ENCODE measurements at regions not wholly inside any gene's neighbourhood (a gene's known extent, or its start where the extent isn't known, plus 50 kb on each side); places are given as distances from the start of the nearest gene placed in this dataset.
"Not testable (repeated sequence)": the region's sequence is repeated elsewhere in the genome, so short reads cannot be mapped to it uniquely, and the experiment has no call there.

DNA sequence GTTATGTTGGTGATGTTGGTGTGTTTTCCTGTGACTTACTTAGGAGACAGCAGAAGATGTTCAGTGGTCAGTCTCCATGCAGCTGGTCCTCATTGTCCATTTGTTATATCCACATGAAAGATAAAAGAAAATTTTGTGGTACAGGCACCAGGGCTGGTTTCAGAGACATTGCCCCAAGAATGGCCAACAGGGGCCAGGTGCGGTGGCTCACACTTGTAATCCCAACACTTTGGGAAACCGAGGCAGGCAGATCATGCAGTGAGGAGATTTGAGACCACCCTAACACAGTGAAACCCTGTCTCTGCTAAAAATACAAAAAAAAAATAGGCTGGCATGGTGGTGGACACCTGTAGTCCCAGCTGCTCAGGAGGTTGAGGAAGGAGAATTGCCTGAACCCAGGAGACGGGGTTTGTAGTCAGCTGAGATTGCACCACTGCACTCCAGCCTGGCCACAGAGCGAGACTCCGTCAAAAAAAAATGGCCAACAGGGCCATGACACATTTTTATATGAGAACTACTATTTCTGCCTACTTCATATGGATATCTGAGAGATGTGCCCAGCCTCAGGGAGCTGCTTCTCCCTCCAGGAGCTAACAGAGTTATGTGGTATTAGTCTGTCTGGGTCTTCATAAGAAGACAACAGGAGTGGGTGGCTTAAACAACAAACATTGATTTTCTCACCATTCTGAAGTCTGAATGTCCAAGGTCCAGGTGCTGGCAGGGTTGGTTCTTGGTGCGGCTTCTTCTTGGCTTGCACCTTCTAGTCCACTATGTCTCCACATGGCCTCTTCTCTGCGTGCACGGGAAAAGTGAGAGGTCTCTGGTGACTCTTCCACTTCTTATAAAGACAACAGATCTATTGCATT is 821.7 kb downstream of the TMEM121 start:
- DNase-seq (ENCODE audit: low spot score) = no peak

DNA sequence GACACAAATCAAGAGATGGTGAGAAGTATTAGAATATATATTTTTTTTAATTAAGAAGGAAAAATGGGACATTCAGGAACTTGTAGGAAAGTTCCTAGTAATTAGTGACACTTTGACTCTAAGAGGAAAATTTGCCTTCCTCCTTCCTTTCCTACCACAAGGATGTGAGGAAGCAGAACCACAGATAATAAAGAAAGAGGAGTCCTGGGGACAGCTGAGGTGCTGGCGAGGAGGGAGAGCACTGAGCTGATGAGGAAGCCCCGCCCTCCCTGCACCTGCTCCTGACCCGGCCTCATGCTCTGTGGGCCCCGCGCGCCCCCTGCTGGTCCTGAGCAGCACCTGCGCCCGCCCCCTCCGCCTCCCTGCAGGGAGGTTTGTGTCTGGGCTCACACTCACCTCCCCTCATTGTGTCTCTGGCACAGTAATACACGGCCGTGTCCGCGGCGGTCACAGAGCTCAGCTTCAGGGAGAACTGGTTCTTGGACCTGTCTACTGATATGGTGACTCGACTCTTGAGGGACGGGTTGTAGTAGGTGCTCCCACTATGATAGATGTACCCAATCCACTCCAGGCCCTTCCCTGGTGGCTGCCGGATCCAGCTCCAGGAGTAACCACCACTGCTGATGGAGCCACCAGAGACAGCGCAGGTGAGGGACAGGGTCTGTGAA is 822.6 kb downstream of the TMEM121 start:
- peak; percentile 25 for DNase-seq (ENCODE audit: low spot score)

DNA sequence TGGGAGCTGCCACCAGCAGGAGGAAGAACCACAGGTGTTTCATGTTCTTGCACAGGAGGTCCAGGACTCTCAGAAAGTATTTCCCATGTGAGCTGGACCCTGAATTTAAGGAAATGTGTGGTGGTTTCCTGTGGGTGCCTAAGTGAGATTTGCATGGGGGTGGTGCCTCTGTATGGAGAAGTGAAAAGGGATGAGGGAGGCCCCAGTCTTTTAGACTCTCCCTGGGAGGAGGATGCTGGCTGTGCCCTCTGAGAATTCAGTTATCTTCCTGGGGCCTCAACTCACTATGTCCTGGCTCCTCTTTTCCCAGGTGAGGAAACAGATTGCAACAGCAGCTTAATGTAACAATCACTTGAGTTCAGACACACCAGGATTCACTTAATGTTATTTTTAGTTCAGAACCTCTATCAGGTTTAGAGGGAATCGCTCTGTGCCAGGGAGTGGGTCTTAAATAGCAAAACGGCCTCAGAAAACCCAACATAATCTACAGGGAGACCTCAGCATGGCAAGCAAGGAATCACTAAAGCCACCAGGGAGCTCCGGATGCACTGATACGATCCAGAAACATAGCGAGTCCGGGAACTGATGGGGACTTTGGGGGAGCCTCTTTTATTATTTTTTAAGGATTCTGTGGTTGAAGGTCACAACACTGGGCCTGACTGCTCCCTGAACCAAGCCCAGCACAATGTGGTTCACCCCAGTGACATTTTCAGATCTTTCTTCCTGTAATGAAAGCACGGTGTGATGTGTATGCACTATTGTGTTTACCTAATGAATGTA is 823.5 kb downstream of the TMEM121 start:
- DNase-seq (ENCODE audit: low spot score) = not testable (repeated sequence)

DNA sequence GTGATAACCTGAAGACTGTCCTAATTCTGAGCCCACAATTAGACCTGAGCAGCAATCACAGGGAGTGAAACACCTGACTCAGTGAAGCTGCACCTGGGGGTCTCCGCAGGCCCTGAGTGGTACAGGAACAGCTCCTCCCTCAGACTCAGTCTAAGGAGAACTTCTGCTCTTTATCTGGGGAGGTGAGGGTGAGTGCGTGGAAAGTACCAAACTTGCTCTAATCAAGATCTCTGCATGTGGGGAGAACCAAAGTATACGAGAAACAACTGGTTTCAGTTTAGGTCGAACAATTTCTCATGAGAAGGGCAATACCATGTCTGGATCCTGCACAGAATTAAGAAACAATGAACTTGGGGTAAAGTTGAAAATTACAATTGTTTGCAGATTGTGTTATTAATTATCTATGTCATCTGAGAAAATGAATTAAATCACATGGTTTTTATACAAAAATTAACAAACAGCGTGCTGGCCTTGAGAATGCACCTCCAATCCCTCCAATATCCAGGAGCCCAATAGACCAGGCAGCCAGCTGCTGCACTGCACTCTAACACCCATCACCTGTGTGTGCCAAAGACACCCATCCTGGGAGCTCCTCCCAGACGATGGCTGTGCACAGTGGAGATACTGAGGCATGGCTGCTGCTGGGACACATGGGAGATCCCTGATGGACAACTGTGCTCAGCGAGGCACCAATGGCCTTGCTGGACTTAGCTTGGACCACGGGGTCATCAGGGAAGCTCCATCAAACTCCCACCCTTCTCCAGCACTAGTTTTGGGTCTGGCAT is 828.8 kb downstream of the TMEM121 start:
- DNase-seq (ENCODE audit: low spot score) = not testable (repeated sequence)

DNA sequence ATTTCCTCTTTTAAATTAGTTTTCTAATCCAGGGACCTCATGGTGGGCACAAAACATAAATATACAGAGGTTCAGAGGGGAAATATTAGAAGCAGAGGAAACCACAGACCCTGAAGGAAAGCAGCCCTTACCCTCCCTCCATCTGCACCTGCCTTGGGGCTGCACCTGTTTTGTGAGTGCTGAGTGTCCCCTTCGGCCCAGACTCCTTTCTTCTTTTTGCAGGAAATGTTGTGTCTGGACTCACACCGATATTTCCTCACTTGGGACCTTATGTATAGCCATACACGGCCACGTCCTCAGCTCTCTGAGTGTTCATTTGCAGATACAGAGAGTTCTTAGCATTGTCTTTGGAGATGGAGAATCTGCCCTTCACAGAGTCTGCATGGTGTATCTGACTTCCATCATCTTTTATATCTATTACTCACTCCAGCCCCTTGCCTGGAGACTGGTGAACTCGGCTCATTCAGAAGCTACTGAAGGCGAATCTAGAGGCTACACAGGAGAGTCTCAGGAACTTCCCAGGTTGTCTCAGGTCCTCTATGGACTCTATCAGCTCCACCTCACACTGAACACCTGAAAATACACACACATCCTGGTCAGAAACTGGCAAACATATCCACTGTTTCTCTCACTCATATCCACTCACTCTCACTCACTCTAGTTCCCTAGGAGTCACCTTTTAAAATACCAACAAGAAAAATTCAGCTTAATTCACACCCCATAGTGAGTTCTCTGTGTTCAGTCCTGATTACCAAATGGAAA is 829.7 kb downstream of the TMEM121 start:
- not testable (repeated sequence) for DNase-seq (ENCODE audit: low spot score)

DNA sequence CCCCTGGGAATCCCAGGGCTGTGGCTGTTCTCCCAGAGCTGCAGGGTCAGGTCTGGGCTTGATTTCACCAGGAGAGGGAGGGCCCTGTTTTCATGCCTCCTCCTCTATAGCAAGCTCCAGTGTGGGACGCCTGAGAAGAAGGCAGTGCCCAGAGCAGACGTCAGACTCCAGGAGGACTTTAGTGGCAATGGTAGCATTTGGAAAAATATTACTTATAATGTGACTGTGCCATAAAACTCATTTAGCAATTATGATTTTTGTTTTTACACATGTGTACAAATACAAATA is 830.2 kb downstream of the TMEM121 start:
- not testable (repeated sequence) for DNase-seq (ENCODE audit: low spot score)

DNA sequence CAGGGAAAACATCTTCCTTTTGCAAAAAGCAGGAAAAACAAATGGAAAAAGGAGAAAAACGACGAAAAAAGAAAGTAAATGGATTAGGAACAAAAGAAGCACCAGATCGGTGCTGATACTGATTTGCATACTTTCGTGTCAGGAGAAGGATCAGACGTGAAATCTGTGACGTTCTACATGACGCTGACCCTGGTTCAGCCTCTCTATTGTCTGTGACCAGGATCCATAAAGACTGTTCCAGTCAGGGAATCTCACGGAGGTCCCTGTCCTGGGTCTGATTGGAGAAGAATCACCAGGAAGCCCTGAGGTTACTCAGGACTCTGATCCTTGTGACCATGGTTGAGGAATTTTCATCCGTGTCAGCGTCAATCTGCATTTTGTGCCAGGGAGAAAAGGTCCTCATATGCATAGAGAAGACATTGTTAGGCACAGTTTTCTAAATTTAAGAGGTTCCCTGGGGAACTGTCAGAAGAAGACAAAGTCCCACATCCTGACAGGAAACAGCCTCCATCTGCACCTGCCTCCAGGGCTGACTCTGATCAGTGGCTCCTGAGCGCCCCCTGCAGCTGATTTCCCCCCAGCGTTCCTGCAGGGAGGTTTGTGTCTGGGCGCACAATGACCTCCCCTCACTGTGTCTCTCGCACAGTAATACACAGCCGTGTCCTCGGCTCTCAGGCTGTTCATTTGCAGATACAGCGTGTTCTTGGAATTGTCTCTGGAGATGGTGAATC is 832.9 kb downstream of the TMEM121 start:
- not testable (repeated sequence) for DNase-seq (ENCODE audit: low spot score)

DNA sequence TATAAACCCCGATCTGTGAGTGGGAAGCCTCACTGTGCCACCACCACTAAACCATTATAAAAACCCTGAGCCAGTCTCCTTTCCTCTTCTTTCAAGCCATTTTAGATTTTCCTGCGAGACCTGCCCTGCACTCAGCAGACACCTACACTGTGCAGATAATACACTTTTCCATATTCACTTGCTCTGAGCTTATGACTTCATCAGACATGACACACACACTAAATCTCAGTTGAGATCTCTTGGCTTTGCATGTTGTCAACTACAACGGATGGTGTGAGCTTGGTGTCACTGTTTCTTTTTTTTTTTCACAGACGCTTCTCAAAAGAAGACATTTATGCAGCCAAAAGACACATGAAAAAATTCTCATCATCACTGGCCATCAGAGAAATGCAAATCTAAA is 839.0 kb downstream of the TMEM121 start:
- DNase-seq (ENCODE audit: low spot score) = not testable (repeated sequence)

DNA sequence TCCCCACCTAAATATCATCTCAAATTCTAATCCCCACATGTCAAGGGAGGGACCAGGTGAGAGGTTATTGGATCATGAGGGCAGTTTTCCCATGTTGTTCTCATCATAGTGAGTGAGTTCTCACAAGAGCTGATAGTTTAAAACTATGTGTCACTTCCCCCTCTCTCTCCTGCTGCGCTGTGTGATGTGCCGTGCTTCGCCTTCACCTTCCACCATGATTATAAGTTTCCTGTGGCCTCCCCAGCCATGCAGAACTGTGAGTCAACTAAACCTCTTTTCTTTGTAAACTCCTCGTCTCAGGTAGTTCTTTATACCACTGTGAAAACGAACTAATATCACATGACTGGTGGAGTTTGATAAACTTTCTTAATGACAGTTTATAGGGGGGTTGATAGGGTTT is 839.5 kb downstream of the TMEM121 start:
- not testable (repeated sequence) for DNase-seq (ENCODE audit: low spot score)

DNA sequence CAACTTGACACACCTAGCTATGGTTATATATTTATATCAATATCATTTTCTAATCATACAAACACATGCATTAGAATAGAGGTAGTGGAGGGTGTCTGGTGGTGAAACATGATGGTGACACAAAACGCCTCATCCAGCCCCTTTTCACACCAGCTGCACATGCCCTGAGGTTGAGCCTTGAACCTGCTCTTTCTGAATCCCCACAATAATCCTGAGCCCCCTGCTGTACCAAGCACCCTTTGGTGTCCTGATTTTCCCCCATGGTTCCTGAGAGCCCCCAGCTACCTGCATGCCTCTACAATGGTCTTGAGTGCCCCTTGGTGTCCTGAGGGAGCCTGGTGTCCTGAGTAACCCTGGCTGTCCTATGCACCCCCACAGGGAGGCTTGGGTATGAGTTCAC is 840.6 kb downstream of the TMEM121 start:
- DNase-seq (ENCODE audit: low spot score) = not testable (repeated sequence)

DNA sequence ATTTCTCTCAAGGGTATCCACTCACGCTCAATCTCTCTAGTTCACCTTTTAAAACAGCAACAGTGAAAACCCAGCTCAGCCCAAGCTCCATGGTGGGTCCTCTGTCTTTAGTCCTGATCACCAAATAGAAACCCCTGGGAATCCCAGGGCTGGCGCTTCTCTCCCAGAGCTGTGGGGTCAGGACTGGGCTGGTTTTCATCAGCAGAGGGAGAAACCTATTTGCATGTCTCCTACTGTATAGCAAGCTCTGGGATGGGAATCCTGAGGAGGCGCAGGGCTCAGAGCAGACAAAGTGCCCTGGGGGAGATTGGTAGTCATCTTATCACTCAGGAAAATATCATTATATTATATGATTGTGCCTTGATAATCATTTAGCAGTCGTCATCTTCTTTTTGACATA is 843.1 kb downstream of the TMEM121 start:
- DNase-seq (ENCODE audit: low spot score) = not testable (repeated sequence)

DNA sequence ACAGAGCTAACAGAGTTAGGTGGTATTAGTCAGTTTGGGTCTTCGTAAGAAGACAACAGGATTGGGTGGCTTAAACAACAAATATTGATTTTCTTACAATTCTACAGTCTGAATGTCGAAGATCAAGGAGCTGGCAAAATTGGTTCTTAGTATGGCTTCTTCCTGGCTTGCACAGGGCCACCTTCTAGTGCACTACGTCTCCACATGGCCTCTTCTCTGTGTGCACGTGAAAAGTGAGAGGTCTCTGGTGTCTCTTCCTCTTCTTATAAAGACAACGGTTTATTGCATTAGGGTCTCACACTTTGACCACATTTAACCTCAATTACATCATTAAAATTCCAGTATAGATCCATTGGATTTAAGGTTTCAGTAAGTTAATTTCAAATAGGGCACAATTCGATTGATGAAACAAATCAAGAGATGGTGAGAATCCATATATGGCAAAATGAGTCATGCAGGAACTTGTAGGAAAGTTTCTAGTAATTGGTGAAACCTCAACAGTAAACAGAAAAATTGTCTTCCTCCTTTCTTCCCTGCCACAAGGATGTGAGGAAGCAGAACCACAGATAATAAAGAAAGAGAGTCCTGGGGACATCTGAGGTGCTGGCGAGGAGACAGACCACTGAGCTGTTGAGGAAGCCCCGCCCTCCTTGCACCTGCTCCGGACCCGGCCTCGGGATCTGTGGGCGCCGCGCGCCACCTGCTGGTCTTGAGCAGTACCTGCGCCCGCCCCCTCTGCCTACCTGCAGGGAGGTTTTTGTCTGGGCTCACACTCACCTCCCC is 846.7 kb downstream of the TMEM121 start:
- peak; percentile 32 for DNase-seq (ENCODE audit: low spot score)

DNA sequence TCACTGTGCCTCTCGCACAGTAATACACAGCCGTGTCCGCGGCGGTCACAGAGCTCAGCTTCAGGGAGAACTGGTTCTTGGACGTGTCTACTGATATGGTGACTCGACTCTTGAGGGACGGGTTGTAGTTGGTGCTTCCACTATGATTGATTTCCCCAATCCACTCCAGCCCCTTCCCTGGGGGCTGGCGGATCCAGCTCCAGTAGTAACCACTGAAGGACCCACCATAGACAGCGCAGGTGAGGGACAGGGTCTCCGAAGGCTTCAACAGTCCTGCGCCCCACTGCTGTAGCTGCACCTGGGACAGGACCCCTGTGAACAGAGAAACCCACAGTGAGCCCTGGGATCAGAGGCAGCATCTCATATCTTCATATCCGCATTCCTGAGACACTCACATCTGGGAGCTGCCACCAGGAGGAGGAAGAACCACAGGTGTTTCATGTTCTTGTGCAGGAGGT is 847.3 kb downstream of the TMEM121 start:
- not testable (repeated sequence) for DNase-seq (ENCODE audit: low spot score)

DNA sequence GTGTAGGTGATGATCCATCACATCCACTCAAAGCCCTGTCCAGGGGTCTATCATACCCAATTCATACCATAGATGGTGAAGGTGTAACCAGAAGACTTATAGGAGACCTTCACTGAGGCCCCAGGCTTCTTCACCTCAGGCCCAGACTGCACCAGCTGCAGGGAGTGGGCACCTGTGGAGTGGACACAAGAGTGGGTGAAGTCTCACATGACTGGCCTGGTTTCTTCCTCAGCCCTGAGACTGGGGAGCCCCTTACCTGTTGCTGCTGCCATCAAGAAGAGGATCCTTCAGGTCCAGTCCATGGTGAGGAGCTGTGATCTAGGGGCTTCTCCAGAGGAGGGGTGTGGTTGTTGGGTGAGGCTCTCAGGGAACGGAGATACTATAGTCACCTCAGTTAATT is 851.0 kb downstream of the TMEM121 start:
- DNase-seq (ENCODE audit: low spot score) = no peak

DNA sequence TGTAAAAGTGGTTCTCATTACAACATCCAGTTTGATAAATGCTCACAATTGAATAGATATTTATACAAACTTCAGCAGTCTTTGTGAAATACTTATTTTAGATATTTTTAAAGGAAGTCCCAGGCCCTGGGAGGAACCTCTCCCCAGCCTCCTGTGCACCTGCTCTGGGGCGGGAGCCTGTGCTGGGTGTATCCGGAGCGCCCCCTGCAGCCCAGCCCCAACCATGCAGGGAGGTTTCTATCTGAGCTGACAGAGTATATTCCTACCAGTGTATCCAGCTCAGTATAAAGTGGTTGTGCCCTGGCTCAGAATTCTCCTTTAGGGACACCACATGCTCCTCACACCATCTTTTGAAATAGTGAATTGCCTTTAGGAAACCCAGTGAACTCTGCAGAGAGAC is 851.8 kb downstream of the TMEM121 start:
- DNase-seq (ENCODE audit: low spot score) = no peak

DNA sequence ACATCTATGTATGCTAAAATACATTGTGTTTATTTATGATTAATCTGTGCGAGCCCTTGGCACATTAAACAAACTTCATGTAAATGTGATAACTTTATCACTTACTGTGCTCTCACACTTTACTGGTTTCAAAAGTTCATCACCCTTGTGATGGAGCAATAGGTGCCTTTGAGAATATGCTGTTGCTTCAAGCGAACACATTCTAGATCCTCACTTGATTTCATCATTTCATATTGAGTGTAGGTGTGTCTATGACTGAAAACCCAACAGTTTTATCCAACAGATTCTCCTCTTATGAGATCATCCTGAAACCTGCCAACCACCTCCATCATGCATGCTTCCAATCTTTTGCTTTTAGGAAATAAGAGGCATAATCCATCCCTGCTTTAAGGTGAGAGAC is 854.4 kb downstream of the TMEM121 start:
- no peak for DNase-seq (ENCODE audit: low spot score)

DNA sequence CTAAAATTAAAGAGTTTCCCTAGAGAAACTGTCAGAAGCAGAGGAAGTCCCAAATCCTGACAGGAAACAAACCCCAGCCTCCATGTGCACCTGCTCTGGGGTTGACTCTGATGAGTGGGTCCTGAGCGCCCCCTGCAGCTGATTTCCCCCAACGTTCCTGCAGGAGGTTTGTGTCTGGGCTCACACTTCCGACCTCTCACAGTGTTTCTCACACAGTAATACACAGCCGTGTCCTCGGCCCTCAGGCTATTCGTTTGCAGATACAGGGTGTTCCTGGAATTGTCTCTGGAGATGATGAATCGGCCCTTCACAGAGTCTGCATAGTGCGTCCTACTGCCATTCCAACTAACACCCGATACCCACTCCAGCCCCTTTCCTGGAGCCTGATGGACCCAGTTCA is 862.8 kb downstream of the TMEM121 start:
- DNase-seq (ENCODE audit: low spot score) = not testable (repeated sequence)

DNA sequence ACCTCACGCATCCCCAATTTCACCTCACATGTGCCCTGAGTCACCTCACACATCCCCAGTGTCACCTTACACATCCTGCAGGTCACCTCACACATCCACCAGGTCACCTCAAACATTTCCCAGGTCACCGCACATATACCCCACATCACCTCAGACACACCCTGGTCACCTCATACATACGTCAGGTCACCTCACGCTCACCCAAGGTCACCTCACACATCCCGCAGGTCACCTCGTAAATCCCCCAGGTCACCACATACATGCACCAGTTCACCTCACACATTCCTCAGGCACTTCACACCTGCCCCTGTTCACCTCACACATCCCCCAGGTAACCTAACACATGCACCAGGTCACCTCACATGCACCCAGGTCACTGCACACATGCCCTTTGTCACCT is 864.0 kb downstream of the TMEM121 start:
- no peak for DNase-seq (ENCODE audit: low spot score)

DNA sequence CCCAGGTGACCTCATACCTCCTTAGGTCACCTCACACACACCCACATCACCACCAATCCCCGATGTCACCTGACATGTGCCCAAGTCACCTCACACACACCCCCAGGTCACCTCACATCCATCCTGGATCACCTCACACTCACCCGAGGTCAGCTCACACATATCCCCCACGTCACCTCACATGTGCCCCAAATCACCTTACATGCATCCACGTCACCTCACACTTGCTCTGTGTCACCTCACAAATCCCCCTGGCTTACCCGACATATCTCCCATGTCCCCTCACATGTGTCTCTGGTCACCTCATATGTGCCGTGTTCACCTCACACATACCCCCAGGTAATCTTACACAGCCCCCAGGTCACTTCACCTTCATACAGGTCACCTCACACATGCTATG is 864.6 kb downstream of the TMEM121 start:
- no peak for DNase-seq (ENCODE audit: low spot score)
